SK-N-MC (cell line): ENCODE measurements at regions not wholly inside any gene's neighbourhood (a gene's known extent, or its start where the extent isn't known, plus 50 kb on each side); places are given as distances from the start of the nearest gene placed in this dataset.

ENCODE experiments used
- EZH2 ChIP-seq: fragments of 200-600 bp; sonication (generic); IDR thresholded peaks from one replicate; pipeline ENCODE4 v1.6.1; 2017; ENCODE audit warnings: antibody characterized with exemption
- POLR2AphosphoS5 ChIP-seq: IDR thresholded peaks from 2 replicates; pipeline ENCODE4 v1.6.1; 2012; ENCODE audit warnings: mild to moderate bottlenecking, low read depth, low read length, borderline replicate concordance

- TF ChIP-seq POLR2AphosphoS5 = no peak
- no peak for TF ChIP-seq EZH2
Measured at GRCh38 chr10:22854935-22855421, 72.9 kb upstream of the ARMC3 start.
